ENCODE measurements at regions not wholly inside any gene's neighbourhood (a gene's known extent, or its start where the extent isn't known, plus 50 kb on each side); places are given as distances from the start of the nearest gene placed in this dataset.

GRCh38 chr20:24253321-24253720, 216.1 kb upstream of the SYNDIG1 start:
- no peaks in the 10 kb centered on the region for H3K27me3 Mint-ChIP-seq
- no peak overlapping the region for H3K27ac ChIP-seq (ENCODE audit: low read depth in 1 of 2, low read length in 2 of 2)
- ChIA-PET CTCF (no interaction called here), POLR2A (no interaction called here)
- no peak overlapping the region for H3K27ac Mint-ChIP-seq
- H3K4me3 ChIP-seq (ENCODE audit: low read length) = no peak overlapping the region
- H3K4me1 ChIP-seq (ENCODE audit: insufficient read depth, low read length) = no peaks in the 10 kb centered on the region
- H3K27me3 ChIP-seq (ENCODE audit: control insufficient read depth in 1 of 2, insufficient read depth in 2 of 2, low read length in 2 of 2) = no peaks in the 10 kb centered on the region
- DNase-seq (no peak), ATAC-seq (ENCODE audit: poor library complexity) (no peak)
- no peaks in the 10 kb centered on the region for H3K36me3 ChIP-seq (ENCODE audit: insufficient read depth, low read length)
- no peaks in the 10 kb centered on the region for H3K9me3 Mint-ChIP-seq
- no peaks in the 10 kb centered on the region for H3K9me3 ChIP-seq (ENCODE audit: control insufficient read depth in 1 of 2, insufficient read depth in 1 of 2, low read length in 2 of 2)
- H3K4me1 Mint-ChIP-seq (ENCODE audit: low read depth) = no peaks in the 10 kb centered on the region
- no peaks in the 10 kb centered on the region for H3K36me3 Mint-ChIP-seq (ENCODE audit: low read depth)
- TF ChIP-seq CTCF (IDR thresholded peaks at IDR 0.05) = no peak
- intact Hi-C loops (cut with DNase I, micrococcal nuclease) = no loop called here
- H3K4me3 Mint-ChIP-seq = no peak overlapping the region

- peaks cover 18% of the 10 kb centered on the region for H3K27me3 Mint-ChIP-seq
- no peak overlapping the region for H3K27ac Mint-ChIP-seq
- ChIA-PET POLR2A (no interaction called here), CTCF (no interaction called here)
- H3K36me3 Mint-ChIP-seq (ENCODE audit: low read depth) = no peaks in the 10 kb centered on the region
- DNase-seq = no peak
- no peak for TF ChIP-seq CTCF (IDR thresholded peaks at IDR 0.05)
- H3K9me3 Mint-ChIP-seq = no peaks in the 10 kb centered on the region
- H3K4me1 Mint-ChIP-seq (ENCODE audit: low read depth) = no peaks in the 10 kb centered on the region
- Histone ChIP-seq H3K4me3 (ENCODE audit: low read length) (no peak overlapping the region), H3K27ac (ENCODE audit: low read depth in 1 of 2, low read length in 2 of 2) (no peak overlapping the region), H3K36me3 (ENCODE audit: insufficient read depth, low read length) (no peaks in the 10 kb centered on the region), H3K27me3 (ENCODE audit: control insufficient read depth in 1 of 2, insufficient read depth in 2 of 2, low read length in 2 of 2) (peaks cover 0 to 5% of the 10 kb centered on the region in 2 experiments), H3K4me1 (ENCODE audit: insufficient read depth, low read length) (no peaks in the 10 kb centered on the region), H3K9me3 (ENCODE audit: control insufficient read depth in 1 of 2, insufficient read depth in 1 of 2, low read length in 2 of 2) (no peaks in the 10 kb centered on the region)
- intact Hi-C loops (cut with DNase I, micrococcal nuclease) = no loop called here
- no peak for ATAC-seq (ENCODE audit: poor library complexity)
- no peak overlapping the region for H3K4me3 Mint-ChIP-seq
These were observed 224.3 kb upstream of the SYNDIG1 start for GRCh38 chr20:24245094-24245493.

GRCh38 chr20:24242763-24243162, 226.7 kb upstream of the SYNDIG1 start:
- intact Hi-C loops (cut with DNase I, micrococcal nuclease) = no loop called here
- Mint-ChIP-seq H3K27ac (no peak overlapping the region), H3K36me3 (ENCODE audit: low read depth) (no peaks in the 10 kb centered on the region), H3K9me3 (no peaks in the 10 kb centered on the region), H3K4me3 (no peak overlapping the region), H3K27me3 (peaks cover 18% of the 10 kb centered on the region), H3K4me1 (ENCODE audit: low read depth) (no peaks in the 10 kb centered on the region)
- no peak overlapping the region for H3K4me3 ChIP-seq (ENCODE audit: low read length)
- H3K9me3 ChIP-seq (ENCODE audit: control insufficient read depth in 1 of 2, insufficient read depth in 1 of 2, low read length in 2 of 2) = no peaks in the 10 kb centered on the region
- no peak overlapping the region for H3K27ac ChIP-seq (ENCODE audit: low read depth in 1 of 2, low read length in 2 of 2)
- DNase-seq (no peak), ATAC-seq (ENCODE audit: poor library complexity) (no peak)
- POLR2A ChIA-PET = no interaction called here
- peaks cover 0 to 5% of the 10 kb centered on the region in 2 experiments for H3K27me3 ChIP-seq (ENCODE audit: control insufficient read depth in 1 of 2, insufficient read depth in 2 of 2, low read length in 2 of 2)
- H3K36me3 ChIP-seq (ENCODE audit: insufficient read depth, low read length) = no peaks in the 10 kb centered on the region
- no peak for TF ChIP-seq CTCF (IDR thresholded peaks at IDR 0.05)
- no peaks in the 10 kb centered on the region for H3K4me1 ChIP-seq (ENCODE audit: insufficient read depth, low read length)
- CTCF ChIA-PET = no interaction called here

Data from CD4-positive, alpha-beta T cell (primary cell).